C4-2B (cell line): ENCODE measurements at regions not wholly inside any gene's neighbourhood (a gene's known extent, or its start where the extent isn't known, plus 50 kb on each side); places are given as distances from the start of the nearest gene placed in this dataset.

Experiments used
- H3K27ac ChIP-seq: fragments of 450-650 bp; 2 replicates; pipeline ENCODE4 v1.5.1; 2017
- CTCF ChIP-seq: fragments of 450-650 bp; conservative IDR thresholded peaks from 2 replicates; pipeline ENCODE4 v1.5.1; 2017; ENCODE audit warnings: mild to moderate bottlenecking
- ZFX ChIP-seq: fragments of 450-650 bp; IDR thresholded peaks from 2 replicates; pipeline ENCODE4 v1.6.1; 2017

DNA sequence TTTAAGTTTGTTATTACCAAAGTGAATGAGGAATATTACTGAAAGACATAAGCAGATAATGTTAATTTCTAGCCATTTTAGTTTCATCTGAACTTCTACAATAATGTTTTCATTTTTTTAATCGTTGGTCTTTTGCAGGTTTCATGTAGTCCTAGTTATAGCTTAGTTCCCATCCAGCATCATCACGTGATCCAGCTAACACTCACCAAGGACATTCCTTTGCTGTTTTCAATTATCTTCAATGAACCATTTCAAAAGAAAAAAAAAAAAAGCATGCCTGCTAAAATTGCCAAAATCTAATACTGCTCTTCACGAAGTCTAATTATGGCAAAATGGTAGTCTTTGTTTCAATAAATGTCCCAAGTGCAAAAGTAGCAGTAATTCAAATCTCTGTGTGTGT lies 187.7 kb upstream of the ATXN7L3B start:
- no peak overlapping the region for H3K27ac ChIP-seq
- no peak for TF ChIP-seq ZFX
- no peak for TF ChIP-seq CTCF

GRCh38 chr12:74365178-74365964 lies 172.3 kb upstream of the ATXN7L3B start:
- H3K27ac ChIP-seq: no peak overlapping the region
- TF ChIP-seq CTCF (peak; percentile 63), ZFX (no peak)

DNA sequence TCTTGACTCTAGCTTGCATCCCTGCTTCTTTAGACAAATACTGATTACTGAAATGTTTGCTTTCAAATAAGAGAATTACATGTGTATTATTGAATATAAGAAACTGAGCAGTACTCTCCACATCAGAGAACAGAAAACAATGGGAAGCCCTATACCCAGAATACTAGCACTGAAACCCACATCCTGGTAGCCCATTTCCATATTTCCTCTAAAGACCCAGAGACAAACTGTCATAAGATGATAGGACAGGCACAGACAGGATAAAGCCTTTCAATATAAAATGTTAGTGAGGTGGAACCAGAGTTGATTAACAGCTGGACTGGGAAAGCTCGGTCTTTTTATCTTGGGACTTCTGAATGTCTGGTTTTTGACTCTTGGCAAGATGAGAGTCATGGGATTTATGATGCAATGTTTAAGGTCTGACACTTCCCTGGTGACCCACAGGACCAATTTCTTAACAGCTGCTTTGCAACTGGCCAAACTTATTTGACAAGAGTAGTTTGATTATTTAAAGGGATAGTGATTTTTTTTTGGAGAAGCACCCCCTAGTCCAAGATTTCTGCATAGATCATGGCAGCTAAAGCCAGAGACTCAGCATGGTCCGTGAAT lies 166.9 kb upstream of the ATXN7L3B start:
- no peak overlapping the region for H3K27ac ChIP-seq
- TF ChIP-seq CTCF: no peak
- no peak for TF ChIP-seq ZFX

GRCh38 chr12:74379114-74379513 lies 158.5 kb upstream of the ATXN7L3B start:
- TF ChIP-seq ZFX: no peak
- TF ChIP-seq CTCF: no peak
- no peak overlapping the region for H3K27ac ChIP-seq

DNA sequence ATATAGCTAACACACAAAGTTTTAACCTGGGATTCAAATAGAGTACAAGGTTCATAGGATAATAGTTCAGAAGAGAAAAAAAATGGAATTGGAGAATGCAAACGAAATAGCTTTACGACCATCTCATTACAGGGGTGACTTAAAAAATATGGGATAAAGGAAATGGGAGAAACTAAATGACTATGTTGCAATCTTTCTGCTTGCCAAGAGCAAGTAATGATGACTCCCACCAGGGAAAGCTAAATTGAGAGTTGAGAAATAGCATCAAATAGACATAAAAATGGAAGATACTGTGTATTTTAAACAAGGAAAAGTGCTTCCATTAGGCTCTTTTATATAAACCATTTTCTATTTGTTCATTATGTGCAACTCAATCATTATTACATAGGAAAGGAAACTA lies 155.7 kb upstream of the ATXN7L3B start:
- H3K27ac ChIP-seq: no peak overlapping the region
- TF ChIP-seq ZFX: no peak

DNA sequence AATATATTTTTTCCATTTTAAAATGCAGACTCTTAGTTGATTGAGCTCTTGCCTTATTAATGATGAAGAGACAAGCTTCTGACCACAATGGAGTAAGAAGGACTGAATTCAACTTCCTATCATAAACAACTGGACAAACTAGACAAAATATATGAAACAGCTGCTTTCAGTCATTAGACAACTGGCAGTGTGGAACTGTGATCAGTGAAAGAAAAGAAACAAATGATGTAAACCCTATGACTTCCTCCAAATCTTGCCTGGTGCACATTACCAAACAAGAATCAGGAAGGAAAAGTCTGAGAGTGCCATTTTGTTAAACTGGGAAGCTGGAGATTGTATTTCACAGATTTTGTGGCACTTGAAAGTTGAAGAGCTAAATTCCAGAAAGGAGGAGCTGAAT lies 154.7 kb upstream of the ATXN7L3B start:
- TF ChIP-seq CTCF (no peak), ZFX (no peak)
- no peak overlapping the region for H3K27ac ChIP-seq

DNA sequence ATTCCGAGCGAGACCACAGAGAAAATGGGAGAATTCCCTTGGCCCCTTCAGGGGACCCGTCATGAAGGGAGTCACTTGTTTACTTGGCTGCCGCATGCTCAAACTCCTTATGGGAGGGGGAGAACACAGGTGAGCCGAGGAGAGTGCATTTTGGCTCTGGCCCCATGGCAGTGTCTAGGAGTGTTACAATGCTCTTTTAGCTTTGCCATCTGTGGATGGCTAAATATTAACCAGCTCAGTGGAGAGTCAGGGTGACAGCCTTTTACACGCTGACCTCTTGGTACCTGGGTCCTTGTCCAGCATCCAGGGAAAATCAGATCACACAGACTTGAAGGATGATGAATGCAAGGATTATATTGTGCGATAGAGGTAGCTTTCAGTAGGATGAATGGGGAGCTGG lies 146.4 kb upstream of the ATXN7L3B start:
- peak overlapping the region; percentile 71 for H3K27ac ChIP-seq
- TF ChIP-seq ZFX (no peak), CTCF (no peak)

- no peak overlapping the region for H3K27ac ChIP-seq
- TF ChIP-seq ZFX: no peak
- no peak for TF ChIP-seq CTCF
These were observed 144.4 kb upstream of the ATXN7L3B start for GRCh38 chr12:74393272-74393671.
